Peyer's patch (tissue), 4 donors: ENCODE measurements at regions not wholly inside any gene's neighbourhood (a gene's known extent, or its start where the extent isn't known, plus 50 kb on each side); places are given as distances from the start of the nearest gene placed in this dataset.

ENCODE experiments used
- POLR2A ChIP-seq, 2 donors: fragments of 450-650 bp; IDR thresholded peaks; one replicate each; pipeline ENCODE4 v1.5.1; 2017; ENCODE audit warnings: antibody characterized with exemption in 2 of 2, mild to moderate bottlenecking in 2 of 2, moderate library complexity in 2 of 2
- TF ChIP-seq, protein P1 (sequence below), 6 experiments: fragments of 450-650 bp in 4 of 6; fragments of 200-600 bp in 2 of 6; sonication (generic) in 1 of 6; IDR thresholded peaks; one replicate each; pipeline ENCODE4 v1.5.1; 2017 to 2019; ENCODE audit warnings: antibody characterized with exemption in 6 of 6, mild to moderate bottlenecking in 3 of 6, moderate library complexity in 1 of 6

DNA sequence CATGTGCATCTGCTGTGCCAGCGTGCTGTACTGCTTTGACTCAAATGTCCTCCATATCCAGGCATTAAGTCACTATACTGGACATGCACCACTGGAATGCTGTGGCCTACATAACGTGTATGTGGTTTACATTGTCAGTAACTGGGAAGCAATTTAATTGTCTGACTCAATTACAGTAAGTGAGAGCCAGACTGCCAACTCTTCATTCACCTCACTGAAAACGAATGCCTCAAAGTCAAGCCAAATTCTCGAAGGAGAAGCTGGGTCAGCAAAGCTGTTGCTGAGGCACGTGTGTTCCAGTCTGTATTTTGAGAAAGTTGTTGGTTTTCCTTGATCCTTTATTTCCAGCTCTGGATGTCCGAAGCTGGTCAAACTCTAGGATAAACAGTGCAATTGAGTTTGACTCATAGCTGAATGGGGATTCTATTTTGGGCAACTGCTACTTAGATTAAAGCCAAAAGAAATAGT is 534.3 kb downstream of the COL12A1 start:
- TF ChIP-seq, protein P1, sequence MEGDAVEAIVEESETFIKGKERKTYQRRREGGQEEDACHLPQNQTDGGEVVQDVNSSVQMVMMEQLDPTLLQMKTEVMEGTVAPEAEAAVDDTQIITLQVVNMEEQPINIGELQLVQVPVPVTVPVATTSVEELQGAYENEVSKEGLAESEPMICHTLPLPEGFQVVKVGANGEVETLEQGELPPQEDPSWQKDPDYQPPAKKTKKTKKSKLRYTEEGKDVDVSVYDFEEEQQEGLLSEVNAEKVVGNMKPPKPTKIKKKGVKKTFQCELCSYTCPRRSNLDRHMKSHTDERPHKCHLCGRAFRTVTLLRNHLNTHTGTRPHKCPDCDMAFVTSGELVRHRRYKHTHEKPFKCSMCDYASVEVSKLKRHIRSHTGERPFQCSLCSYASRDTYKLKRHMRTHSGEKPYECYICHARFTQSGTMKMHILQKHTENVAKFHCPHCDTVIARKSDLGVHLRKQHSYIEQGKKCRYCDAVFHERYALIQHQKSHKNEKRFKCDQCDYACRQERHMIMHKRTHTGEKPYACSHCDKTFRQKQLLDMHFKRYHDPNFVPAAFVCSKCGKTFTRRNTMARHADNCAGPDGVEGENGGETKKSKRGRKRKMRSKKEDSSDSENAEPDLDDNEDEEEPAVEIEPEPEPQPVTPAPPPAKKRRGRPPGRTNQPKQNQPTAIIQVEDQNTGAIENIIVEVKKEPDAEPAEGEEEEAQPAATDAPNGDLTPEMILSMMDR (IDR thresholded peaks at IDR 0.05) = no peak
- no peak for TF ChIP-seq POLR2A (IDR thresholded peaks at IDR 0.05)
